GM18870 (cell line): ENCODE measurements at regions not wholly inside any gene's neighbourhood (a gene's known extent, or its start where the extent isn't known, plus 50 kb on each side); places are given as distances from the start of the nearest gene placed in this dataset.
"Not testable (repeated sequence)": the region's sequence is repeated elsewhere in the genome, so short reads cannot be mapped to it uniquely, and the experiment has no call there.

ENCODE experiments used
- ATAC-seq: cut with Tn5 transposase; IDR thresholded peaks from one replicate; pipeline ENCODE4 v1.9.1; 2021; ENCODE audit warnings: moderate library complexity; ENCODE audit not compliant: unreplicated experiment

DNA sequence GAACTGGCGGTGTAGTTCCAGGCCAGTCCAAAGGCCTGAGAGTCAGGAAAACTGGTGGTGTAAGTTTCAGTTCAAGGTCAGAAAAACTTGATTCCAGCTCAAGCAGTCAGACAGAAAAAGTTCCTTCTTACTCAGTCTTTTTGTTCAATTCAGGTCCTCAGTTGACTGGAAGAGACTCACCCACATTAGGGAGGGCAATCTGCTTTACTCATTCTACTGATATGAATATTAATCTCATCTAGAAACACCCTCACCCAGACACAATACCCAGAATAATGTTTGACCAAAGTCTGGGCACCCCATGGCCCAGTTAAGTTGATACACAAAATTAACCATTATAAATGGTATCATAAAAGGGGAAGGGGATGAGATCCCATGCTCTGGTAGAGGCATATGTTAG lies 50.1 kb upstream of the LTA4H start:
- no peak for ATAC-seq

GRCh38 chr12:96086190-96086589 lies 50.8 kb upstream of the LTA4H start:
- not testable (repeated sequence) for ATAC-seq

DNA sequence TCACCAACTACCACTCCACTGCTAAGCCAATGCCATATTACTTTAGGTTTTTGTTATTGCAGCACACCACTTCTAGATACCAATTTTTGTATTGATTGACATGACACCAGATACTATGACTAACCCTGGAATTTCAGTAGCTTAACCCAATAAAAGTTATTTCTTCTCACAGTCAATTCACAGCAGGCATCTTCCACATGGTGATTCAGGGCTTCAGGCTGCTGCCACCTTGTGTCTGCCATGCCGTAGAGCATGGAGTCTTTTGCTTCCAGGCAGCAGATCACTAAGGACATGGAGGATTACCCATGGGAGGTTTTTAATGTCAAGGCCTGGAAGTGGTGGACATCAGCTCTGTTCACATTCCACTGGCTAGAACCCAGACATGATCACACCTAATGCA lies 56.4 kb upstream of the LTA4H start:
- ATAC-seq, result no peak

DNA sequence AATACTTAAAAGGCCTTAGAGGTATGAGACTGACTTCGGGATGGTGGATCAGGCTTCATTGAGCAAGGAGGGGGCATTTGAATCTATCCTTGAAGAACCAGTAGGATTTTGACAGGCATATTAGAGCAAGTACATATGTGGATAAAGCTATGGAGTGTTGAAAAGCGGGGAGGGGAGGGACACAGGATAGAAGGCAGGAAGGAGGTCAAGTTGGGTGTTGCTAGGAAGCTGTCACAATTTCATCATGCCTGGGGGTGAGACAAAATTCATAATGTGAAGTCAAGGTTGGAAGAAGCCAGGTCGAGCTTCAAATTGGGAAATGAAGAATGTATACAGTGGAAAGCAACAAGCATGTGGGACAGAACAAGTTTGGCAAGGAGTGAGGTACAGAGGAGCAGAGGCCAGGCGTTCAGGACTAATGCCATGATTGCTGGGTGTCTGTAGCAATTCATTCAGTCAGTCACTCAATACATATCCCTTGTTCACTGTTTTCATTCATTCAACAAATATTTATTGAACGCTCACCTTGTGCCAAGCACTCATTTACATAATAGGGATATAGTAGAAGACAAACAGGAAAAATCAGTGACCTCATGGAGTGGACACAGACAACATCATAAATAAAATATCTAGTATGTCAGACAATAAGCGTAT lies 58.3 kb upstream of the LTA4H start:
- no peak for ATAC-seq

GRCh38 chr12:96094201-96094600 lies 58.8 kb upstream of the LTA4H start:
- no peak for ATAC-seq

DNA sequence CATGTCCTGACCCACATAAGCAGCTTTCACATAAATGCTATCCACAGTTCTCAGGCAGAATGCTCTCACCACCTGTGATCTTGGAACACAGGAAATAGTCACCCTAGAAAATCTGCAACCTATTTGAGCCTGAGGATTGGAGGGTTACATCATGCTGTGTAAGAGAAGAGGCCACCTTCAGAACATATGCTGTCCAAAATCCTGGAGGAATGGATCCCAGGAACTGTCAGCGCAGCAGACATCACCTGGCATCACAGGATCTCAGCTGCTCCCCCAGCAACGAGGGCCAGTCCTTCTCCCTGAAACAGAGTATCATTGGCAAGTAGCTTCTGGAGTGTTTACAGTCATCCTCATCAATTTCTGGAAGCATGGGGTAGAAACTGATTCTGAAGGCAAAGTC lies 63.2 kb upstream of the LTA4H start:
- no peak for ATAC-seq

DNA sequence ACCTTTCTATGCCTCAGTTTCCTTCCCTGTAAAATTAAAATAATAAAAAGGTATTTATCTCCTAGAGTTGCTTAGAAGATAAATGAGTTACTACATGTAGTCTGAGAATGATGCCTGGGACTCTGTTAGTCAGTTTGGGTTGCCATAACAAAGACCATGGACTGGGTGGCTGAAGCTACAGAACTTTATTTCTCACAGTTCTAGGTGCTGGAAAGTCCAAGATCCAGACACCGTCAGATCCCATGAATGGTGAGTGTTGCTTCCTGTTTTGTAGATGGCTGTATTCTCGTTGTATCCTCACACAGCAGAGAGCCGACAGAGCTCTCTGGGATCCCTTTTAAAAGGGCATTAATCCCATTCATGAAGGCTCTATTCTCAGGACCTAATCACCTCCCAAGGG lies 64.0 kb upstream of the LTA4H start:
- no peak for ATAC-seq

- no peak for ATAC-seq
Observed at GRCh38 chr12:96099986-96100385, 64.6 kb upstream of the LTA4H start.

DNA sequence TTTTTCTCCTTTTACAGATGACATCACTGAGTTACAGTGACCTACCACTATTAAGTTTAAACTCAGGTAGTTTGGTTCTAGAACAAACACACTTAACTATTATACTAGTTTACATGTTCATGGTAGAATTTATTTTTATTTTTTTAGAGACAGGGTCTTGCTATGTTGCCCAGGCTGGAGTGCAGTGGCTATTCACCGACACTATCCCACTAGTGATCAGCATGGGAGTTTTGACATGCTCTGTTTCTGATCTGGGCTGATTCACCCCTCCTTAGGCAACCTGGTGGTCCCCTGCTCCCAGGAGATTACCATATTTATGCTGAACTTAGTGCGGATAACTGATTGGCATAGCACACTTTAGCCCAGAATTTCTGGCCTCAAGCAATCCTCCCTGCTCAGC lies 66.4 kb upstream of the LTA4H start:
- no peak for ATAC-seq

GRCh38 chr12:96103067-96103644 lies 67.8 kb upstream of the LTA4H start:
- ATAC-seq, result no peak

- no peak for ATAC-seq
Observed at GRCh38 chr12:96104566-96104965, 69.2 kb upstream of the LTA4H start.

GRCh38 chr12:96106137-96106536 lies 70.8 kb upstream of the LTA4H start:
- ATAC-seq, result no peak

DNA sequence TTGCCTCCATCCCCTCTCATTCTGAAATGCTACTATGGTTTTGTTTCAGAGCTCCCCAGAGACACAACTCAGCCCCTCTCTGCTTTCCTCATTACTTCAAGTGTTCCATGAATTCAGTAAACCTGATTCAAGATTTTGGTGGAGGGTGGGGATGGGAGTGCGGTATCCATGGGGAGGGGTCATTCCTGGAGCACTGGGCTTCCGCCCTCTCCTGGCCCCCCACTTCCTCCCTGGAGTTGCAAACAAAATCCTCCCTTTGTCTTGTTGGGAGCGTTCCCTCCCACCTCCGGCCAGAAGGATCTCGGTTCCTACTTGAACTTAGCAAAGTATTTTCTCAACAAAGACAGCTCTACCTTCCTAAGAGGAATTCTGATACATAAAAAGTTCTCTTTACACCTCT lies 71.8 kb upstream of the LTA4H start:
- ATAC-seq, result no peak

DNA sequence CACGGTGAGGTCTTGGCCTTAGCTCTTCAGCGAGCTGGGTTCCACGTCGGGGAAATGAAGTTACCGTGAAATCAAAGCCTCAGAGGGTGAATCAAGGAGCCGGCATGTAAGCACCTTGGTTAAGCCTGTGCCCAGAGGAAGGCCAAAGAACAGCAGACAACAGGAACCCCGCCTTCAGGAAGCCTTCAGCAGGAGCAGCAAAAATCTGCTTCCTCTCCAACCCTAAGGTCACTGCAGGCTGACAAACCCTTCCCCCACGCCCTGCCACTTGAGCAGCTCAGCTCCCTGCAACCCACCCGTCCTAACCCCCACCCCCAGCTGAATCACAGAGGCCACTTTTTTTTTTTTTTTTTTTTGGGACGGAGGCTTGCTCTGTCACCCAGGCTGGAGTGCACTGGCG lies 72.9 kb upstream of the LTA4H start:
- ATAC-seq, result no peak

- not testable (repeated sequence) for ATAC-seq
Observed at GRCh38 chr12:96108941-96109340, 73.6 kb upstream of the LTA4H start.

DNA sequence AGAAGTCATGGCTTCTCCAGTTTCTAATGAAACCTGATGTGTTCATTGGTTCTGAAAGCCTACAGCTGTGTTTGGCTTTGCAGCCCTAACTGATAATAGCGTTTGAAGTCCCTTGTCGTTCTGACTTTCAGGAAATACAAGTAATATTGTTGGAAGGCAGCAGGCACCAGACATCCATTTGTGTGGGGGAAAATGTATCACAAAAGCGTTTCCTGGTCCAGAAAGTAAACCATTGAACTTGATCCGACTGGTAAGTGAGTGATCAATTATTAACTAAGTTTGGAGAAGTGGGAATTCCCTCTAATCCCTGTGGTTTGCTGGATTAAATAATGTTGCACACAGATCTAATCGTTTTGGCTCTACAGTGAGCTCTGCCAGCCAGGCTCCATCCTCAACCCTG lies 77.3 kb upstream of the LTA4H start:
- ATAC-seq, result no peak

DNA sequence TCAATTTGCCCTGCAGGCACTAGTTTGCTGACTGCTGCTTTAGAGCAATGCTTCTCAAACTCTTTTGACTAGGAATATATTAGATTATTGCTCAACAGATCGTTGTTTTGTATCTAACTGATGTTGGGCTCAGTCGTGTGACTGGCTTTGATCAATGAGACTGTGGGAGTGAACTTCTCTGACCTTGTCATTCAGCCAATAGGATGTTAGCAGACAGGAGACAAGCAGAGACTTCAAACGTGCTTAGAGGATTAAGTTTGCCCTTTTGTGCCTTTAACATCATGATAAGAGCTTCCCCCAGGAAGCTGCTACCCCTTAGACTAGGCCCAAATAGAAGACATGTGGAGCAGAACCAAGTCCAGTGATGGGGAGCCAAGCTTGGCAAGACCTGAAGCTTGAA lies 76.7 kb upstream of the ELK3 start:
- no peak for ATAC-seq

DNA sequence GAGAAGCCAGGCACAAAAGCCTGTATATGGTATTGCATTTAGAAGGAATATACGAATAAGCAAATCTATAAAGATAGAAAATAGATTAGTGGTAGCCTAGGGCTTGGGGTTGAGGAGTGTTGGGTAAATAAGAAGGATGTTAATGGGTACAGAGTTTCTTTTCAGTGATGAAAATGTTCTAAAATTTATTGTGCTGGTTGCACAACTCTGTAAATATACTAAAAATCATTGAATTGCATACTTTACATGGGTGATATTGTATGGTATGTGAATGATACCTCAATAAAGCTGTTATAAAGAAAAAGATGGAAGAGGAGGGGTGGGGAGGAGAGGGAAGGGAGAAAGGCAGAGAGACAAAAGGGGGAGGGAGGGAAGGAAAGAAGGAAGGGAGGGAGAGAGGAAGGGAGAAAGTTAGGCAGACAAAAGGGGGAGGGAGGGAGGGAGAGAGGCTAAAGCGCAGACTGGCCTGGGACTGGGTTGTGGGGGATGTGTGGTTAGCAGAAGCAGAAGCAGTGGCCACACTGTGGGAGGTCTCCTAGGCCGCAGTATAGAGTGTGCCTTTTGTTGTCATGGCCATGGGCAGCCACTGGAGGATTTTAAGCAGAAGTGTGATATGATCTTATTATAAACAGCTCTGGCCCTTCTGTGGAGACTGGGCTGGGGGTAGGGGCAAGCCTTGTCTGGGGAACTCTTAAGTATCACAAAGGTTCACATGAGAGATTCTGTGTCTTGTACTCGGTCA lies 73.6 kb upstream of the ELK3 start:
- ATAC-seq, result peak; percentile 65

DNA sequence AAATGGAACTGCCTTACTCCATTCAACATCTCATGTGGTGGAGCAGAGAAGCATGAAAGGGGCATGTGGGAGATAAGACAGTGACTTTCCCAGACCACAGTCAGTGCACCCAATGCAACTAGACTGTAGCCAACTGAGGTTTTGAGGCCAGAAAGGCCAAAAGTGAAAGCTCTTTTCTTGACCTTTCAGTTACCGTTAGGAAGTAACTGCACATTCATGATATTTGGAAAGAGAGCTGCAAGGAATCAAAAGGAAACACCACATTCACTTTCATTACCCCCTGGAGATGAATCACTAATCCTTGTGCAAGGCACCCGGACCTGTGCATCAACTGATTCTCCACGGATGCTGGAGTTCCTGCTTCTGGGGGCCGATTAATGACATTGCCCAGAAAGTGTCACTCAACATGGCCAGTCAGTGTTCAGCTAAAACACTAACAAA lies 72.9 kb upstream of the ELK3 start:
- peak; percentile 62 for ATAC-seq

GRCh38 chr12:96128292-96128691 lies 65.9 kb upstream of the ELK3 start:
- not testable (repeated sequence) for ATAC-seq

- ATAC-seq, result no peak
Observed at GRCh38 chr12:96130396-96131059, 63.6 kb upstream of the ELK3 start.
